ENCODE measurements at regions not wholly inside any gene's neighbourhood (a gene's known extent, or its start where the extent isn't known, plus 50 kb on each side); places are given as distances from the start of the nearest gene placed in this dataset.

GRCh38 chr4:20044966-20045365 is 206.7 kb upstream of the SLIT2 start:
- TF ChIP-seq EP300 (IDR thresholded peaks at IDR 0.05; ENCODE audit: borderline replicate concordance in 1 of 2, control insufficient read depth in 1 of 2, low read depth in 2 of 2, low read length in 2 of 2) (no peak), POLR2A (IDR thresholded peaks at IDR 0.05; ENCODE audit: low read depth, low read length) (no peak), TCF12 (IDR thresholded peaks at IDR 0.05; ENCODE audit: low read depth, low read length) (no peak), CTCF (IDR thresholded peaks at IDR 0.05 in 2 of 3, conservative IDR thresholded peaks at IDR 0.05 in 1 of 3; ENCODE audit: control insufficient read depth in 2 of 3, extremely low read depth in 1 of 3, insufficient read depth in 1 of 3, low read depth in 3 of 3, low read length in 3 of 3) (no peak), SUPT20H (IDR thresholded peaks at IDR 0.05; ENCODE audit: borderline replicate concordance, control insufficient read depth, low read depth, low read length) (no peak), SREBF2 (IDR thresholded peaks at IDR 0.05; ENCODE audit: low read length) (no peak), CREB1 (IDR thresholded peaks at IDR 0.05; ENCODE audit: low read depth) (no peak), BRCA1 (IDR thresholded peaks at IDR 0.05; ENCODE audit: low read depth, low read length) (no peak), NFIC (IDR thresholded peaks at IDR 0.05; ENCODE audit: low read depth, low read length) (no peak), FOXM1 (IDR thresholded peaks at IDR 0.05; ENCODE audit: low read depth, low read length) (no peak), STAT3 (IDR thresholded peaks at IDR 0.05; ENCODE audit: low read depth, low read length) (no peak), SRF (IDR thresholded peaks at IDR 0.05; ENCODE audit: low read depth in 2 of 2, low read length in 2 of 2) (no peak), TAF1 (IDR thresholded peaks at IDR 0.05; ENCODE audit: borderline replicate concordance, low read depth, low read length) (no peak), CHD2 (IDR thresholded peaks at IDR 0.05; ENCODE audit: borderline replicate concordance, low read depth, low read length) (no peak)

Data from GM12878 (cell line).